Caco-2 (cell line): ENCODE measurements at regions not wholly inside any gene's neighbourhood (a gene's known extent, or its start where the extent isn't known, plus 50 kb on each side); places are given as distances from the start of the nearest gene placed in this dataset.

ENCODE experiments used
- BruUV-seq: library from RNA; stranded (reverse); fragments of 400-500 nt; replicated peaks from 2 replicates; lab custom pipeline; 2021; lab: Mats Ljungman, UMichigan
- CTCF ChIA-PET: fragments of 300-600 bp; sonication (Branson Sonifier 250); formaldehyde crosslinking; loops from one replicate; lab custom pipeline; 2022; ENCODE audit warnings: antibody characterized with exemption; lab: Charles Lee
- POLR2A ChIA-PET: fragments of 300-600 bp; sonication (Branson Sonifier 250); formaldehyde crosslinking; loops from one replicate; lab custom pipeline; 2022; ENCODE audit warnings: antibody characterized with exemption; lab: Charles Lee
- DNase-seq, 2 experiments: peaks; one replicate each; pipeline versions ENCODE4 v3.0.0 to v3.0.0-alpha.2; 2020 to 2022
- H3K27me3 ChIP-seq: replicated peaks from 2 replicates; pipeline ENCODE4 v1.6.0; 2011; ENCODE audit warnings: low read length; ENCODE audit not compliant: control insufficient read depth, insufficient read depth
- H3K36me3 ChIP-seq: 2 replicates; pipeline ENCODE4 v1.5.1; 2011; ENCODE audit warnings: low read length; ENCODE audit not compliant: control insufficient read depth, insufficient read depth
- H3K4me1 ChIP-seq: fragments of 250-450 bp; sonication (Bioruptor Pico); 2 replicates; pipeline ENCODE4 v1.5.1; 2020; ENCODE audit warnings: mild to moderate bottlenecking
- H3K4me3 ChIP-seq: 2 replicates; pipeline ENCODE4 v1.5.1; 2011; ENCODE audit warnings: low read depth, mild to moderate bottlenecking, control low read depth, low read length
- H3K9me3 ChIP-seq: fragments of 250-450 bp; sonication (Bioruptor Pico); 2 replicates; pipeline ENCODE4 v1.5.1; 2020; ENCODE audit warnings: mild to moderate bottlenecking, moderate library complexity
- H3K27ac Mint-ChIP-seq: one replicate; pipeline ENCODE4 v1.8.0; 2022; ENCODE audit warnings: mixed read lengths; ENCODE audit not compliant: unreplicated experiment
- H3K27me3 Mint-ChIP-seq: one replicate; pipeline ENCODE4 v1.8.0; 2022; ENCODE audit warnings: mixed read lengths; ENCODE audit not compliant: insufficient read depth, unreplicated experiment
- H3K36me3 Mint-ChIP-seq: one replicate; pipeline ENCODE4 v1.8.0; 2022; ENCODE audit warnings: mild to moderate bottlenecking, mixed read lengths; ENCODE audit not compliant: insufficient read depth, unreplicated experiment
- H3K4me1 Mint-ChIP-seq: one replicate; pipeline ENCODE4 v1.8.0; 2022; ENCODE audit warnings: low read depth, mixed read lengths; ENCODE audit not compliant: unreplicated experiment
- H3K4me3 Mint-ChIP-seq: one replicate; pipeline ENCODE4 v1.8.0; 2022; ENCODE audit warnings: mild to moderate bottlenecking, moderate library complexity, mixed read lengths; ENCODE audit not compliant: unreplicated experiment
- H3K9me3 Mint-ChIP-seq: one replicate; pipeline ENCODE4 v1.8.0; 2022; ENCODE audit warnings: mixed read lengths; ENCODE audit not compliant: unreplicated experiment
- intact Hi-C: fragments of 100-400 bp; cut with micrococcal nuclease; formaldehyde crosslinking; loops from one replicate; pipeline ENCODE4 v1.10.0; 2022; ENCODE audit not compliant: unreplicated experiment
- TF ChIP-seq, protein P1 (sequence below), 2 experiments: fragments of 200-600 bp in 1 of 2; IDR thresholded peaks; 1 replicate in 1 of 2; 2 replicates in 1 of 2; pipeline versions ENCODE4 v1.5.1 to v1.8.0; 2011 to 2022; ENCODE audit warnings: antibody characterized with exemption in 1 of 2, control low read depth in 1 of 2, inconsistent platforms in 1 of 2, low read depth in 1 of 2, low read length in 1 of 2, mild to moderate bottlenecking in 1 of 2, moderate library complexity in 1 of 2; ENCODE audit not compliant: insufficient read depth in 1 of 2, severe bottlenecking in 1 of 2, unreplicated experiment in 1 of 2

DNA sequence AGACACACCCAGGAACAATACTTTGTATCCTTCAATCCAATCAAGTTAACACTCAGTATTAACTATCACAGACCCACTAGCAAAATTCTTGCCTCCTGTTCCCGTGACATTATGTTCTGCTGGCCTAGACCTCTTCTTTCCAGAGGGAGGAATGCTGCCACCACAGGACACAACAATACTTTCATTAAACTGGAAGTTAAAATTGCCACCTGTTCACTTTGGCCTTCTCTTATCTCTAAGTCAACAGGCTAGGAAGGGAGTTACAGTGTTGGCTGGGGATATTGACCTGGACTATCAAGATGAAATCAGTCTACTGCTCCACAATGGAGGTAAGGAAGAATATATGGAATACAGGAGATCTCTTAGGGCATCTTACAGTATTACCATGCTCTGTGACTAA, 1000.4 kb upstream of the GBE1 start:
- ChIA-PET POLR2A (no interaction called here), CTCF (no interaction called here)
- intact Hi-C loops, result no loop called here
- Histone ChIP-seq H3K4me3 (no peak overlapping the region), H3K36me3 (no peaks in the 10 kb centered on the region), H3K27me3 (no peaks in the 10 kb centered on the region), H3K9me3 (no peaks in the 10 kb centered on the region), H3K4me1 (no peaks in the 10 kb centered on the region)
- Mint-ChIP-seq H3K4me3 (no peak overlapping the region), H3K4me1 (no peaks in the 10 kb centered on the region), H3K27ac (no peak overlapping the region), H3K27me3 (peaks cover 3% of the 10 kb centered on the region), H3K9me3 (no peaks in the 10 kb centered on the region), H3K36me3 (no peaks in the 10 kb centered on the region)
- BruUV-seq, result no TSS peak
- no peak for DNase-seq
- TF ChIP-seq, protein P1, sequence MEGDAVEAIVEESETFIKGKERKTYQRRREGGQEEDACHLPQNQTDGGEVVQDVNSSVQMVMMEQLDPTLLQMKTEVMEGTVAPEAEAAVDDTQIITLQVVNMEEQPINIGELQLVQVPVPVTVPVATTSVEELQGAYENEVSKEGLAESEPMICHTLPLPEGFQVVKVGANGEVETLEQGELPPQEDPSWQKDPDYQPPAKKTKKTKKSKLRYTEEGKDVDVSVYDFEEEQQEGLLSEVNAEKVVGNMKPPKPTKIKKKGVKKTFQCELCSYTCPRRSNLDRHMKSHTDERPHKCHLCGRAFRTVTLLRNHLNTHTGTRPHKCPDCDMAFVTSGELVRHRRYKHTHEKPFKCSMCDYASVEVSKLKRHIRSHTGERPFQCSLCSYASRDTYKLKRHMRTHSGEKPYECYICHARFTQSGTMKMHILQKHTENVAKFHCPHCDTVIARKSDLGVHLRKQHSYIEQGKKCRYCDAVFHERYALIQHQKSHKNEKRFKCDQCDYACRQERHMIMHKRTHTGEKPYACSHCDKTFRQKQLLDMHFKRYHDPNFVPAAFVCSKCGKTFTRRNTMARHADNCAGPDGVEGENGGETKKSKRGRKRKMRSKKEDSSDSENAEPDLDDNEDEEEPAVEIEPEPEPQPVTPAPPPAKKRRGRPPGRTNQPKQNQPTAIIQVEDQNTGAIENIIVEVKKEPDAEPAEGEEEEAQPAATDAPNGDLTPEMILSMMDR (IDR thresholded peaks at IDR 0.05; ENCODE audit: insufficient read depth in 1 of 2, low read depth in 1 of 2, low read length in 1 of 2, severe bottlenecking in 1 of 2, unreplicated experiment in 1 of 2), result no peak

DNA sequence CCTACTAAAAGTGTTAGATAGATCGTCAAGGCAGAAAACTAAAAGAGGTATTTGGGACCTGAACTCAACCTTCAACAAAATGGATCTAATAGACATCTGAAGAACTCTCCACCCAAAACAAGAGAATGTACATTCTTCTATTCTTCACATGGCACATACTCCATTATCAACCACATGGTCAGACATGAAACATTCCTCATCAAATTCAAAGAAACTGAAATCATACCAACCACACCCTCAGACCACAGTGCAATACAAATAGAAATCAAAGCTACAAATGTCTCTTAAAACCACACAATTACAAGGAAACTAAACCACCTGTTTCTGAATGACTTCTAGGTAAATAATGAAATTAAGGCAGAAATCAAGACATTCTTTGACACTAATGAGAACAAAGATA, 984.1 kb upstream of the GBE1 start:
- Histone ChIP-seq H3K36me3 (no peaks in the 10 kb centered on the region), H3K4me3 (no peak overlapping the region), H3K27me3 (no peaks in the 10 kb centered on the region), H3K9me3 (no peaks in the 10 kb centered on the region), H3K4me1 (no peaks in the 10 kb centered on the region)
- BruUV-seq, result no TSS peak
- no peak overlapping the region for H3K4me3 Mint-ChIP-seq
- intact Hi-C loops, result no loop called here
- no peaks in the 10 kb centered on the region for H3K27me3 Mint-ChIP-seq
- H3K4me1 Mint-ChIP-seq, result no peaks in the 10 kb centered on the region
- CTCF ChIA-PET, result no interaction called here
- H3K27ac Mint-ChIP-seq, result no peak overlapping the region
- no peaks in the 10 kb centered on the region for H3K9me3 Mint-ChIP-seq
- POLR2A ChIA-PET, result no interaction called here
- TF ChIP-seq, protein P1 (IDR thresholded peaks at IDR 0.05; ENCODE audit: insufficient read depth in 1 of 2, low read depth in 1 of 2, low read length in 1 of 2, severe bottlenecking in 1 of 2, unreplicated experiment in 1 of 2), result no peak
- DNase-seq, result no peak
- no peaks in the 10 kb centered on the region for H3K36me3 Mint-ChIP-seq

DNA sequence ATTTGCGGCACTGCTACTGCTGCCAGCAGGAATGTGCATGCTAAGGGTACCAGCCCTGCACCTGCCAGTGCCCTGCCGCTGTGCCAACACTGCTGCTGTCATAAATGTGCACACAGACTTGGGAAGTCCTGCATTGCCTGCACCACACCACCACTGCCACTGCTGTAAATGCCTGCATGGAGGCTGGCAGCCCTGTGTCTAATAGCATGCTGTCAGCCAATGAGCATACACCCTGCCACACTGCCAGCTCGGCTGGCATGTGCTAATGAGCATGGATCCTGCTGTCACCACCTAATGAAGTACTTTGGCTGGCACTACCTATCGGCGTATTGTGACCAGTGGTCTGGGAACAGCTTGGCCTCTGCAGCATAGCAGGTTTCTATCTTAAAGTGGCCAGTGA, 981.8 kb upstream of the GBE1 start:
- no peaks in the 10 kb centered on the region for H3K27me3 ChIP-seq
- Mint-ChIP-seq H3K27me3 (no peaks in the 10 kb centered on the region), H3K27ac (no peak overlapping the region), H3K4me3 (no peak overlapping the region), H3K36me3 (no peaks in the 10 kb centered on the region), H3K4me1 (no peaks in the 10 kb centered on the region), H3K9me3 (no peaks in the 10 kb centered on the region)
- TF ChIP-seq, protein P1 (IDR thresholded peaks at IDR 0.05; ENCODE audit: insufficient read depth in 1 of 2, low read depth in 1 of 2, low read length in 1 of 2, severe bottlenecking in 1 of 2, unreplicated experiment in 1 of 2), result no peak
- no peaks in the 10 kb centered on the region for H3K36me3 ChIP-seq
- DNase-seq, result no peak
- ChIA-PET POLR2A (no interaction called here), CTCF (no interaction called here)
- H3K9me3 ChIP-seq, result no peaks in the 10 kb centered on the region
- intact Hi-C loops, result no loop called here
- no peaks in the 10 kb centered on the region for H3K4me1 ChIP-seq
- H3K4me3 ChIP-seq, result no peak overlapping the region
- BruUV-seq, result no TSS peak
